ENCODE measurements at regions not wholly inside any gene's neighbourhood (a gene's known extent, or its start where the extent isn't known, plus 50 kb on each side); places are given as distances from the start of the nearest gene placed in this dataset.

GRCh38 chr2:104340162-104340561 lies 513.8 kb upstream of the POU3F3 start:
- Histone ChIP-seq H3K9me2 (replicated peaks; ENCODE audit: insufficient read depth, low read length) (no peaks in the 10 kb centered on the region), H3K4me2 (ENCODE audit: low read depth, low read length) (no peak overlapping the region), H3K4me1 (ENCODE audit: low read length) (no peaks in the 10 kb centered on the region), H3K9me3 (replicated peaks; ENCODE audit: insufficient read depth, low read length) (no peaks in the 10 kb centered on the region), H4K20me1 (ENCODE audit: insufficient read depth, low read length) (no peaks in the 10 kb centered on the region), H3F3A (ENCODE audit: insufficient read depth, low read length) (no peaks in the 10 kb centered on the region), H3K79me2 (ENCODE audit: low read length) (no peaks in the 10 kb centered on the region), H3K4me3 (ENCODE audit: low read length) (no peak overlapping the region), H3K9ac (ENCODE audit: low read length) (no peak overlapping the region), H3K27me3 (replicated peaks; ENCODE audit: insufficient read depth, low read length) (no peaks in the 10 kb centered on the region), H3K27ac (ENCODE audit: low read length) (no peak overlapping the region), H2AFZ (ENCODE audit: low read length) (no peak overlapping the region), H3K36me3 (replicated peaks; ENCODE audit: insufficient read depth, low read length) (no peaks in the 10 kb centered on the region)
- DNase-seq: no peak
- TF ChIP-seq CTCF (IDR thresholded peaks at IDR 0.05; ENCODE audit: low read length) (no peak), EZH2phosphoT487 (IDR thresholded peaks at IDR 0.05; ENCODE audit: low read length) (no peak), EZH2 (optimal IDR thresholded peaks at IDR 0.05; ENCODE audit: low read depth, low read length) (no peak)

- TF ChIP-seq EZH2phosphoT487 (IDR thresholded peaks at IDR 0.05; ENCODE audit: low read length) (no peak), EZH2 (optimal IDR thresholded peaks at IDR 0.05; ENCODE audit: low read depth, low read length) (no peak), CTCF (IDR thresholded peaks at IDR 0.05; ENCODE audit: low read length) (no peak)
- H3K9me3 ChIP-seq (replicated peaks; ENCODE audit: insufficient read depth, low read length): no peaks in the 10 kb centered on the region
- no peak overlapping the region for H2AFZ ChIP-seq (ENCODE audit: low read length)
- H3K27me3 ChIP-seq (replicated peaks; ENCODE audit: insufficient read depth, low read length): no peaks in the 10 kb centered on the region
- H3F3A ChIP-seq (ENCODE audit: insufficient read depth, low read length): no peaks in the 10 kb centered on the region
- H3K4me1 ChIP-seq (ENCODE audit: low read length): no peaks in the 10 kb centered on the region
- no peak overlapping the region for H3K9ac ChIP-seq (ENCODE audit: low read length)
- no peak for DNase-seq
- H3K4me3 ChIP-seq (ENCODE audit: low read length): no peak overlapping the region
- H3K27ac ChIP-seq (ENCODE audit: low read length): no peak overlapping the region
- H3K4me2 ChIP-seq (ENCODE audit: low read depth, low read length): no peak overlapping the region
- no peaks in the 10 kb centered on the region for H3K9me2 ChIP-seq (replicated peaks; ENCODE audit: insufficient read depth, low read length)
- no peaks in the 10 kb centered on the region for H4K20me1 ChIP-seq (ENCODE audit: insufficient read depth, low read length)
- H3K79me2 ChIP-seq (ENCODE audit: low read length): no peaks in the 10 kb centered on the region
- H3K36me3 ChIP-seq (replicated peaks; ENCODE audit: insufficient read depth, low read length): no peaks in the 10 kb centered on the region
These were observed 512.8 kb upstream of the POU3F3 start for GRCh38 chr2:104340879-104341828.

GRCh38 chr2:104344306-104344705 lies 509.6 kb upstream of the POU3F3 start:
- DNase-seq: no peak
- Histone ChIP-seq H3K27ac (ENCODE audit: low read length) (no peak overlapping the region), H3K79me2 (ENCODE audit: low read length) (no peaks in the 10 kb centered on the region), H4K20me1 (ENCODE audit: insufficient read depth, low read length) (no peaks in the 10 kb centered on the region), H3K4me2 (ENCODE audit: low read depth, low read length) (no peak overlapping the region), H3K4me1 (ENCODE audit: low read length) (no peaks in the 10 kb centered on the region), H3K27me3 (replicated peaks; ENCODE audit: insufficient read depth, low read length) (no peaks in the 10 kb centered on the region), H3K4me3 (ENCODE audit: low read length) (no peak overlapping the region), H3K9me3 (replicated peaks; ENCODE audit: insufficient read depth, low read length) (no peaks in the 10 kb centered on the region), H3K9ac (ENCODE audit: low read length) (no peak overlapping the region), H3K36me3 (replicated peaks; ENCODE audit: insufficient read depth, low read length) (no peaks in the 10 kb centered on the region), H3F3A (ENCODE audit: insufficient read depth, low read length) (no peaks in the 10 kb centered on the region), H2AFZ (ENCODE audit: low read length) (no peak overlapping the region), H3K9me2 (replicated peaks; ENCODE audit: insufficient read depth, low read length) (no peaks in the 10 kb centered on the region)
- TF ChIP-seq EZH2phosphoT487 (IDR thresholded peaks at IDR 0.05; ENCODE audit: low read length) (no peak), EZH2 (optimal IDR thresholded peaks at IDR 0.05; ENCODE audit: low read depth, low read length) (no peak), CTCF (IDR thresholded peaks at IDR 0.05; ENCODE audit: low read length) (no peak)

Measured in MM.1S (cell line).